ENCODE measurements at regions not wholly inside any gene's neighbourhood (a gene's known extent, or its start where the extent isn't known, plus 50 kb on each side); places are given as distances from the start of the nearest gene placed in this dataset.

GRCh38 chr1:29864431-29865022 lies 628.2 kb downstream of the PTPRU start:
- no peak for DNase-seq
- H3K36me3 Mint-ChIP-seq (ENCODE audit: low read depth): peaks cover 9% of the 10 kb centered on the region
- no peak for TF ChIP-seq CTCF (IDR thresholded peaks at IDR 0.05)
- no peaks in the 10 kb centered on the region for H3K4me1 Mint-ChIP-seq (ENCODE audit: low read depth)
- H3K4me3 Mint-ChIP-seq: no peak overlapping the region
- H3K27ac Mint-ChIP-seq: no peak overlapping the region
- peaks cover 49% of the 10 kb centered on the region for H3K9me3 Mint-ChIP-seq
- H3K27me3 Mint-ChIP-seq (ENCODE audit: insufficient read depth): no peaks in the 10 kb centered on the region; the same call in 1 of the 2 replicates

GRCh38 chr1:29861922-29862321 lies 625.6 kb downstream of the PTPRU start:
- no peak overlapping the region for H3K27ac Mint-ChIP-seq
- H3K27me3 Mint-ChIP-seq (ENCODE audit: insufficient read depth): no peaks in the 10 kb centered on the region; the same call in 1 of the 2 replicates
- H3K36me3 Mint-ChIP-seq (ENCODE audit: low read depth): peaks cover 7% of the 10 kb centered on the region; the same call in 1 of the 2 replicates
- no peaks in the 10 kb centered on the region for H3K4me1 Mint-ChIP-seq (ENCODE audit: low read depth)
- no peak overlapping the region for H3K4me3 Mint-ChIP-seq
- peaks cover 36% of the 10 kb centered on the region for H3K9me3 Mint-ChIP-seq
- no peak for DNase-seq
- TF ChIP-seq CTCF (IDR thresholded peaks at IDR 0.05): no peak

GRCh38 chr1:29861446-29861845 lies 625.1 kb downstream of the PTPRU start:
- H3K27me3 Mint-ChIP-seq (ENCODE audit: insufficient read depth): no peaks in the 10 kb centered on the region
- no peak overlapping the region for H3K27ac Mint-ChIP-seq
- H3K9me3 Mint-ChIP-seq: peaks cover 31% of the 10 kb centered on the region
- no peak for DNase-seq
- H3K4me3 Mint-ChIP-seq: no peak overlapping the region
- no peaks in the 10 kb centered on the region for H3K4me1 Mint-ChIP-seq (ENCODE audit: low read depth)
- H3K36me3 Mint-ChIP-seq (ENCODE audit: low read depth): peaks cover 7% of the 10 kb centered on the region; the same call in 1 of the 2 replicates
- no peak for TF ChIP-seq CTCF (IDR thresholded peaks at IDR 0.05)

- H3K4me3 Mint-ChIP-seq: no peak overlapping the region
- H3K27ac Mint-ChIP-seq: no peak overlapping the region
- DNase-seq: no peak
- no peak for TF ChIP-seq CTCF (IDR thresholded peaks at IDR 0.05)
- H3K4me1 Mint-ChIP-seq (ENCODE audit: low read depth): no peaks in the 10 kb centered on the region
- no peaks in the 10 kb centered on the region for H3K27me3 Mint-ChIP-seq (ENCODE audit: insufficient read depth)
- peaks cover 27% of the 10 kb centered on the region for H3K9me3 Mint-ChIP-seq
- H3K36me3 Mint-ChIP-seq (ENCODE audit: low read depth): peaks cover 7% of the 10 kb centered on the region; the same call in 1 of the 2 replicates
Observed at GRCh38 chr1:29860681-29861080, 624.4 kb downstream of the PTPRU start.

- H3K27ac Mint-ChIP-seq: no peak overlapping the region
- TF ChIP-seq CTCF (IDR thresholded peaks at IDR 0.05): no peak
- peaks cover 7% of the 10 kb centered on the region; the same call in 1 of the 2 replicates for H3K36me3 Mint-ChIP-seq (ENCODE audit: low read depth)
- no peak for DNase-seq
- H3K4me1 Mint-ChIP-seq (ENCODE audit: low read depth): no peaks in the 10 kb centered on the region
- no peaks in the 10 kb centered on the region for H3K27me3 Mint-ChIP-seq (ENCODE audit: insufficient read depth)
- no peak overlapping the region for H3K4me3 Mint-ChIP-seq
- peaks cover 27% of the 10 kb centered on the region for H3K9me3 Mint-ChIP-seq
Observed at GRCh38 chr1:29860056-29860455, 623.7 kb downstream of the PTPRU start.

Measured in HFFc6 (cell line).